ENCODE measurements at regions not wholly inside any gene's neighbourhood (a gene's known extent, or its start where the extent isn't known, plus 50 kb on each side); places are given as distances from the start of the nearest gene placed in this dataset.

GRCh38 chr1:191155178-191155577 is 677.5 kb upstream of the BRINP3 start:
- no peaks in the 10 kb centered on the region for H3K27me3 ChIP-seq (ENCODE audit: insufficient read depth, insufficient read length)
- no peak overlapping the region for H3K9ac ChIP-seq (ENCODE audit: insufficient read length, low read depth)
- H3K4me3 ChIP-seq (ENCODE audit: insufficient read length, low read depth): no peak overlapping the region
- H3K9me3 ChIP-seq (ENCODE audit: insufficient read depth, low read length): no peaks in the 10 kb centered on the region
- TF ChIP-seq ZNF274 (IDR thresholded peaks at IDR 0.05; ENCODE audit: low read depth, low read length): no peak
- TF ChIP-seq SUZ12 (IDR thresholded peaks at IDR 0.05; ENCODE audit: extremely low read depth, insufficient read depth, insufficient read length): no peak
- TF ChIP-seq YY1 (IDR thresholded peaks at IDR 0.05; ENCODE audit: insufficient read depth, insufficient read length): no peak
- DNase-seq (ENCODE audit: low read depth, low spot score): no peak
- no peaks in the 10 kb centered on the region for H3K36me3 ChIP-seq (ENCODE audit: insufficient read depth, insufficient read length, low read length)
- no peaks in the 10 kb centered on the region for H3K4me1 ChIP-seq (ENCODE audit: insufficient read depth, insufficient read length)

GRCh38 chr1:191160837-191161236 is 683.2 kb upstream of the BRINP3 start:
- Histone ChIP-seq H3K27me3 (ENCODE audit: insufficient read depth, insufficient read length) (no peaks in the 10 kb centered on the region), H3K36me3 (ENCODE audit: insufficient read depth, insufficient read length, low read length) (no peaks in the 10 kb centered on the region), H3K9me3 (ENCODE audit: insufficient read depth, low read length) (no peaks in the 10 kb centered on the region), H3K4me3 (ENCODE audit: insufficient read length, low read depth) (no peak overlapping the region), H3K9ac (ENCODE audit: insufficient read length, low read depth) (no peak overlapping the region), H3K4me1 (ENCODE audit: insufficient read depth, insufficient read length) (no peaks in the 10 kb centered on the region)
- DNase-seq (ENCODE audit: low read depth, low spot score): no peak
- TF ChIP-seq YY1 (IDR thresholded peaks at IDR 0.05; ENCODE audit: insufficient read depth, insufficient read length) (no peak), ZNF274 (IDR thresholded peaks at IDR 0.05; ENCODE audit: low read depth, low read length) (no peak), SUZ12 (IDR thresholded peaks at IDR 0.05; ENCODE audit: extremely low read depth, insufficient read depth, insufficient read length) (no peak)

GRCh38 chr1:191162762-191163161 is 685.1 kb upstream of the BRINP3 start:
- TF ChIP-seq ZNF274 (IDR thresholded peaks at IDR 0.05; ENCODE audit: low read depth, low read length): no peak
- no peak for TF ChIP-seq SUZ12 (IDR thresholded peaks at IDR 0.05; ENCODE audit: extremely low read depth, insufficient read depth, insufficient read length)
- no peak for TF ChIP-seq YY1 (IDR thresholded peaks at IDR 0.05; ENCODE audit: insufficient read depth, insufficient read length)
- no peak overlapping the region for H3K9ac ChIP-seq (ENCODE audit: insufficient read length, low read depth)
- no peak overlapping the region for H3K4me3 ChIP-seq (ENCODE audit: insufficient read length, low read depth)
- H3K9me3 ChIP-seq (ENCODE audit: insufficient read depth, low read length): no peaks in the 10 kb centered on the region
- H3K4me1 ChIP-seq (ENCODE audit: insufficient read depth, insufficient read length): no peaks in the 10 kb centered on the region
- no peaks in the 10 kb centered on the region for H3K36me3 ChIP-seq (ENCODE audit: insufficient read depth, insufficient read length, low read length)
- DNase-seq (ENCODE audit: low read depth, low spot score): no peak
- no peaks in the 10 kb centered on the region for H3K27me3 ChIP-seq (ENCODE audit: insufficient read depth, insufficient read length)

- no peak for DNase-seq (ENCODE audit: low read depth, low spot score)
- H3K4me3 ChIP-seq (ENCODE audit: insufficient read length, low read depth): no peak overlapping the region
- TF ChIP-seq ZNF274 (IDR thresholded peaks at IDR 0.05; ENCODE audit: low read depth, low read length) (no peak), SUZ12 (IDR thresholded peaks at IDR 0.05; ENCODE audit: extremely low read depth, insufficient read depth, insufficient read length) (no peak), YY1 (IDR thresholded peaks at IDR 0.05; ENCODE audit: insufficient read depth, insufficient read length) (no peak)
Observed at GRCh38 chr1:191163621-191164020, 686.0 kb upstream of the BRINP3 start.

GRCh38 chr1:191174298-191174697 is 696.6 kb upstream of the BRINP3 start:
- TF ChIP-seq YY1 (IDR thresholded peaks at IDR 0.05; ENCODE audit: insufficient read depth, insufficient read length) (no peak), ZNF274 (IDR thresholded peaks at IDR 0.05; ENCODE audit: low read depth, low read length) (no peak), SUZ12 (IDR thresholded peaks at IDR 0.05; ENCODE audit: extremely low read depth, insufficient read depth, insufficient read length) (no peak)
- Histone ChIP-seq H3K9me3 (ENCODE audit: insufficient read depth, low read length) (no peaks in the 10 kb centered on the region), H3K4me3 (ENCODE audit: insufficient read length, low read depth) (no peak overlapping the region), H3K4me1 (ENCODE audit: insufficient read depth, insufficient read length) (no peaks in the 10 kb centered on the region), H3K36me3 (ENCODE audit: insufficient read depth, insufficient read length, low read length) (no peaks in the 10 kb centered on the region), H3K27me3 (ENCODE audit: insufficient read depth, insufficient read length) (no peaks in the 10 kb centered on the region), H3K9ac (ENCODE audit: insufficient read length, low read depth) (no peak overlapping the region)
- no peak for DNase-seq (ENCODE audit: low read depth, low spot score)

More at GRCh38 chr1:191163621-191164020, 686.0 kb upstream of the BRINP3 start:
- no peaks in the 10 kb centered on the region for H3K4me1 ChIP-seq (ENCODE audit: insufficient read depth, insufficient read length)
- H3K9me3 ChIP-seq (ENCODE audit: insufficient read depth, low read length): no peaks in the 10 kb centered on the region
- no peak overlapping the region for H3K9ac ChIP-seq (ENCODE audit: insufficient read length, low read depth)
- H3K27me3 ChIP-seq (ENCODE audit: insufficient read depth, insufficient read length): no peaks in the 10 kb centered on the region
- H3K36me3 ChIP-seq (ENCODE audit: insufficient read depth, insufficient read length, low read length): no peaks in the 10 kb centered on the region

- no peak for DNase-seq (ENCODE audit: low read depth, low spot score)
- TF ChIP-seq ZNF274 (IDR thresholded peaks at IDR 0.05; ENCODE audit: low read depth, low read length) (no peak), SUZ12 (IDR thresholded peaks at IDR 0.05; ENCODE audit: extremely low read depth, insufficient read depth, insufficient read length) (no peak), YY1 (IDR thresholded peaks at IDR 0.05; ENCODE audit: insufficient read depth, insufficient read length) (no peak)
- Histone ChIP-seq H3K4me3 (ENCODE audit: insufficient read length, low read depth) (no peak overlapping the region), H3K9ac (ENCODE audit: insufficient read length, low read depth) (no peak overlapping the region), H3K4me1 (ENCODE audit: insufficient read depth, insufficient read length) (no peaks in the 10 kb centered on the region), H3K36me3 (ENCODE audit: insufficient read depth, insufficient read length, low read length) (no peaks in the 10 kb centered on the region), H3K9me3 (ENCODE audit: insufficient read depth, low read length) (no peaks in the 10 kb centered on the region), H3K27me3 (ENCODE audit: insufficient read depth, insufficient read length) (no peaks in the 10 kb centered on the region)
Observed at GRCh38 chr1:191176131-191176530, 698.5 kb upstream of the BRINP3 start.

GRCh38 chr1:191206513-191207207 is 729.0 kb upstream of the BRINP3 start:
- H3K4me3 ChIP-seq (ENCODE audit: insufficient read length, low read depth): no peak overlapping the region

More at GRCh38 chr1:191206513-191207207, 729.0 kb upstream of the BRINP3 start:
- no peak for TF ChIP-seq SUZ12 (IDR thresholded peaks at IDR 0.05; ENCODE audit: extremely low read depth, insufficient read depth, insufficient read length)
- no peak for TF ChIP-seq YY1 (IDR thresholded peaks at IDR 0.05; ENCODE audit: insufficient read depth, insufficient read length)
- no peak for DNase-seq (ENCODE audit: low read depth, low spot score)
- Histone ChIP-seq H3K9me3 (ENCODE audit: insufficient read depth, low read length) (no peaks in the 10 kb centered on the region), H3K4me1 (ENCODE audit: insufficient read depth, insufficient read length) (no peaks in the 10 kb centered on the region), H3K9ac (ENCODE audit: insufficient read length, low read depth) (no peak overlapping the region), H3K36me3 (ENCODE audit: insufficient read depth, insufficient read length, low read length) (no peaks in the 10 kb centered on the region), H3K27me3 (ENCODE audit: insufficient read depth, insufficient read length) (no peaks in the 10 kb centered on the region)

All from NT2/D1 (cell line).